GM23338 (cell line): ENCODE measurements at regions not wholly inside any gene's neighbourhood (a gene's known extent, or its start where the extent isn't known, plus 50 kb on each side); places are given as distances from the start of the nearest gene placed in this dataset.

ENCODE experiments used
- ATAC-seq: fragments of 200-7000 bp; cut with Tn5 transposase; 3 replicates; pipeline ENCODE4 v1.9.1; 2020
- DNase-seq: peaks from one replicate; pipeline ENCODE4 v3.0.0-alpha.2; 2015; ENCODE audit warnings: low spot score
- H2AFZ ChIP-seq: fragments of 200-600 bp; sonication (generic); 2 replicates; pipeline ENCODE4 v1.8.0; 2016; ENCODE audit warnings: antibody characterized with exemption, mild to moderate bottlenecking, moderate library complexity
- H3F3A ChIP-seq: fragments of 200-600 bp; sonication (generic); replicated peaks from 2 replicates; pipeline ENCODE4 v1.8.0; 2017; ENCODE audit warnings: antibody characterized with exemption, mixed run types, low read depth
- H3K27ac ChIP-seq: fragments of 200-600 bp; sonication (generic); 2 replicates; pipeline ENCODE4 v1.6.1; 2016; ENCODE audit warnings: low read depth
- H3K27me3 ChIP-seq: fragments of 200-600 bp; sonication (generic); 2 replicates; pipeline ENCODE4 v1.8.0; 2016; ENCODE audit warnings: mild to moderate bottlenecking, mixed run types, moderate library complexity; ENCODE audit not compliant: insufficient read depth
- H3K36me3 ChIP-seq: fragments of 200-600 bp; sonication (generic); 2 replicates; pipeline ENCODE4 v1.8.0; 2016; ENCODE audit warnings: mild to moderate bottlenecking; ENCODE audit not compliant: insufficient read depth
- H3K4me1 ChIP-seq: fragments of 200-600 bp; sonication (generic); 2 replicates; pipeline ENCODE4 v1.8.0; 2016; ENCODE audit warnings: mild to moderate bottlenecking, moderate library complexity; ENCODE audit not compliant: insufficient read depth
- H3K4me2 ChIP-seq: fragments of 200-600 bp; sonication (generic); 2 replicates; pipeline ENCODE4 v1.7.1; 2017; ENCODE audit warnings: mixed run types
- H3K4me3 ChIP-seq: fragments of 200-600 bp; sonication (generic); 2 replicates; pipeline ENCODE4 v1.6.1; 2016; ENCODE audit warnings: mixed run types
- H3K79me2 ChIP-seq: fragments of 200-600 bp; sonication (generic); replicated peaks from 2 replicates; pipeline ENCODE4 v1.8.0; 2017; ENCODE audit warnings: mild to moderate bottlenecking; ENCODE audit not compliant: insufficient read depth
- H3K9me2 ChIP-seq: fragments of 200-600 bp; sonication (generic); 2 replicates; pipeline ENCODE4 v1.8.0; 2017; ENCODE audit not compliant: insufficient read depth
- H4K20me1 ChIP-seq: fragments of 200-600 bp; sonication (generic); replicated peaks from 2 replicates; pipeline ENCODE4 v1.8.0; 2017; ENCODE audit warnings: mild to moderate bottlenecking; ENCODE audit not compliant: insufficient read depth
- H3K27ac Mint-ChIP-seq: 2 replicates; pipeline ENCODE4 v1.8.0; 2020; ENCODE audit warnings: inconsistent platforms, mild to moderate bottlenecking, moderate library complexity, mixed read lengths
- H3K27me3 Mint-ChIP-seq: 3 replicates; pipeline ENCODE4 v1.8.0; 2022; ENCODE audit warnings: low read depth, mild to moderate bottlenecking, moderate library complexity, mixed read lengths, inconsistent platforms; ENCODE audit not compliant: insufficient read depth, poor library complexity
- H3K36me3 Mint-ChIP-seq: 3 replicates; pipeline ENCODE4 v1.8.0; 2021; ENCODE audit warnings: low read depth, mild to moderate bottlenecking, inconsistent platforms, moderate library complexity, mixed read lengths
- H3K4me1 Mint-ChIP-seq: 3 replicates; pipeline ENCODE4 v1.8.0; 2020; ENCODE audit warnings: mild to moderate bottlenecking, inconsistent platforms, mixed read lengths
- H3K4me3 Mint-ChIP-seq: 3 replicates; pipeline ENCODE4 v1.8.0; 2021; ENCODE audit warnings: moderate library complexity, mild to moderate bottlenecking, inconsistent platforms, mixed read lengths
- H3K9me3 Mint-ChIP-seq: 3 replicates; pipeline ENCODE4 v1.8.0; 2020; ENCODE audit warnings: moderate library complexity, mild to moderate bottlenecking, inconsistent platforms, mixed read lengths
- EZH2 ChIP-seq: fragments of 200-600 bp; sonication (generic); IDR thresholded peaks from one replicate; pipeline ENCODE4 v1.8.0; 2017; ENCODE audit warnings: antibody characterized with exemption, mild to moderate bottlenecking, low read depth; ENCODE audit not compliant: unreplicated experiment
- EZH2phosphoT487 ChIP-seq: fragments of 200-600 bp; sonication (generic); IDR thresholded peaks from one replicate; pipeline ENCODE4 v1.8.1; 2018; ENCODE audit warnings: antibody characterized with exemption; ENCODE audit not compliant: unreplicated experiment
- JUNB ChIP-seq: IDR thresholded peaks from one replicate; pipeline ENCODE4 v1.6.1; 2016; ENCODE audit warnings: antibody characterized with exemption; ENCODE audit not compliant: unreplicated experiment
- POLR2AphosphoS5 ChIP-seq: IDR thresholded peaks from 2 replicates; pipeline ENCODE4 v1.6.1; 2016; ENCODE audit warnings: antibody characterized with exemption, low read depth
- ZNF331 ChIP-seq: fragments of 250-450 bp; sonication (Bioruptor Pico); IDR thresholded peaks from 2 replicates; pipeline ENCODE4 v1.5.0; 2020; ENCODE audit warnings: low read depth, mild to moderate bottlenecking, moderate library complexity
- TF ChIP-seq, protein P1 (sequence below), 2 experiments: fragments of 200-600 bp in 1 of 2; sonication (generic) in 1 of 2; conservative IDR thresholded peaks; 2 replicates each; pipeline versions ENCODE4 v1.5.1 to v1.6.1; 2016 to 2017; ENCODE audit warnings: antibody characterized with exemption in 2 of 2, low read depth in 2 of 2, mild to moderate bottlenecking in 2 of 2, moderate library complexity in 1 of 2
- TF ChIP-seq, protein P2 (sequence below): fragments of 250-450 bp; sonication (Bioruptor Pico); IDR thresholded peaks from 2 replicates; pipeline ENCODE4 v1.5.0; 2020; ENCODE audit warnings: mild to moderate bottlenecking, moderate library complexity

DNA sequence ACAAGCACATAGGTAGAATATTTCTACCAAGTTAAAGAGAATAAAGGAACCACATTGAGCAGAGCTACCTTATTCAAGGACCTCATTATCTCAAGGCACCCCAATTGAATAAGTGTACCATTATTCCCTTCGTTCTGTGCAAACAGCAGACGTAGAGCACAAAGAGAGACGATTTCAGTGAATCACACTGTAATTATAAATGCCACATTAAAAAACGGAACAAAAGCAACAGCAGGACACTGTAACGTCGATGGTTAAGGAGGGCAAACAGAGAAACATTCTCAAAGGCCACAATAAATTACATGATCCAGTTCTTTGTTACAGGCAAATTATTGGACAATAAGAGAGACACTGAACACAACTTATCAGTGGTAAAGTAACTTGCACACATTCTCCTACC is 644.1 kb upstream of the TENM3 start:
- H3K4me3 Mint-ChIP-seq, result no peak overlapping the region
- H3K36me3 Mint-ChIP-seq, result no peaks in the 10 kb centered on the region
- no peaks in the 10 kb centered on the region for H3K36me3 ChIP-seq
- H3K27me3 ChIP-seq, result no peaks in the 10 kb centered on the region
- H3K27me3 Mint-ChIP-seq, result peaks cover 8% of the 10 kb centered on the region
- no peak overlapping the region for H2AFZ ChIP-seq
- TF ChIP-seq, protein P1, sequence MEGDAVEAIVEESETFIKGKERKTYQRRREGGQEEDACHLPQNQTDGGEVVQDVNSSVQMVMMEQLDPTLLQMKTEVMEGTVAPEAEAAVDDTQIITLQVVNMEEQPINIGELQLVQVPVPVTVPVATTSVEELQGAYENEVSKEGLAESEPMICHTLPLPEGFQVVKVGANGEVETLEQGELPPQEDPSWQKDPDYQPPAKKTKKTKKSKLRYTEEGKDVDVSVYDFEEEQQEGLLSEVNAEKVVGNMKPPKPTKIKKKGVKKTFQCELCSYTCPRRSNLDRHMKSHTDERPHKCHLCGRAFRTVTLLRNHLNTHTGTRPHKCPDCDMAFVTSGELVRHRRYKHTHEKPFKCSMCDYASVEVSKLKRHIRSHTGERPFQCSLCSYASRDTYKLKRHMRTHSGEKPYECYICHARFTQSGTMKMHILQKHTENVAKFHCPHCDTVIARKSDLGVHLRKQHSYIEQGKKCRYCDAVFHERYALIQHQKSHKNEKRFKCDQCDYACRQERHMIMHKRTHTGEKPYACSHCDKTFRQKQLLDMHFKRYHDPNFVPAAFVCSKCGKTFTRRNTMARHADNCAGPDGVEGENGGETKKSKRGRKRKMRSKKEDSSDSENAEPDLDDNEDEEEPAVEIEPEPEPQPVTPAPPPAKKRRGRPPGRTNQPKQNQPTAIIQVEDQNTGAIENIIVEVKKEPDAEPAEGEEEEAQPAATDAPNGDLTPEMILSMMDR (conservative IDR thresholded peaks at IDR 0.05; ENCODE audit: low read depth in 2 of 2), result no peak
- TF ChIP-seq EZH2 (no peak), JUNB (no peak), ZNF331 (no peak), POLR2AphosphoS5 (no peak), EZH2phosphoT487 (no peak)
- TF ChIP-seq, protein P2, sequence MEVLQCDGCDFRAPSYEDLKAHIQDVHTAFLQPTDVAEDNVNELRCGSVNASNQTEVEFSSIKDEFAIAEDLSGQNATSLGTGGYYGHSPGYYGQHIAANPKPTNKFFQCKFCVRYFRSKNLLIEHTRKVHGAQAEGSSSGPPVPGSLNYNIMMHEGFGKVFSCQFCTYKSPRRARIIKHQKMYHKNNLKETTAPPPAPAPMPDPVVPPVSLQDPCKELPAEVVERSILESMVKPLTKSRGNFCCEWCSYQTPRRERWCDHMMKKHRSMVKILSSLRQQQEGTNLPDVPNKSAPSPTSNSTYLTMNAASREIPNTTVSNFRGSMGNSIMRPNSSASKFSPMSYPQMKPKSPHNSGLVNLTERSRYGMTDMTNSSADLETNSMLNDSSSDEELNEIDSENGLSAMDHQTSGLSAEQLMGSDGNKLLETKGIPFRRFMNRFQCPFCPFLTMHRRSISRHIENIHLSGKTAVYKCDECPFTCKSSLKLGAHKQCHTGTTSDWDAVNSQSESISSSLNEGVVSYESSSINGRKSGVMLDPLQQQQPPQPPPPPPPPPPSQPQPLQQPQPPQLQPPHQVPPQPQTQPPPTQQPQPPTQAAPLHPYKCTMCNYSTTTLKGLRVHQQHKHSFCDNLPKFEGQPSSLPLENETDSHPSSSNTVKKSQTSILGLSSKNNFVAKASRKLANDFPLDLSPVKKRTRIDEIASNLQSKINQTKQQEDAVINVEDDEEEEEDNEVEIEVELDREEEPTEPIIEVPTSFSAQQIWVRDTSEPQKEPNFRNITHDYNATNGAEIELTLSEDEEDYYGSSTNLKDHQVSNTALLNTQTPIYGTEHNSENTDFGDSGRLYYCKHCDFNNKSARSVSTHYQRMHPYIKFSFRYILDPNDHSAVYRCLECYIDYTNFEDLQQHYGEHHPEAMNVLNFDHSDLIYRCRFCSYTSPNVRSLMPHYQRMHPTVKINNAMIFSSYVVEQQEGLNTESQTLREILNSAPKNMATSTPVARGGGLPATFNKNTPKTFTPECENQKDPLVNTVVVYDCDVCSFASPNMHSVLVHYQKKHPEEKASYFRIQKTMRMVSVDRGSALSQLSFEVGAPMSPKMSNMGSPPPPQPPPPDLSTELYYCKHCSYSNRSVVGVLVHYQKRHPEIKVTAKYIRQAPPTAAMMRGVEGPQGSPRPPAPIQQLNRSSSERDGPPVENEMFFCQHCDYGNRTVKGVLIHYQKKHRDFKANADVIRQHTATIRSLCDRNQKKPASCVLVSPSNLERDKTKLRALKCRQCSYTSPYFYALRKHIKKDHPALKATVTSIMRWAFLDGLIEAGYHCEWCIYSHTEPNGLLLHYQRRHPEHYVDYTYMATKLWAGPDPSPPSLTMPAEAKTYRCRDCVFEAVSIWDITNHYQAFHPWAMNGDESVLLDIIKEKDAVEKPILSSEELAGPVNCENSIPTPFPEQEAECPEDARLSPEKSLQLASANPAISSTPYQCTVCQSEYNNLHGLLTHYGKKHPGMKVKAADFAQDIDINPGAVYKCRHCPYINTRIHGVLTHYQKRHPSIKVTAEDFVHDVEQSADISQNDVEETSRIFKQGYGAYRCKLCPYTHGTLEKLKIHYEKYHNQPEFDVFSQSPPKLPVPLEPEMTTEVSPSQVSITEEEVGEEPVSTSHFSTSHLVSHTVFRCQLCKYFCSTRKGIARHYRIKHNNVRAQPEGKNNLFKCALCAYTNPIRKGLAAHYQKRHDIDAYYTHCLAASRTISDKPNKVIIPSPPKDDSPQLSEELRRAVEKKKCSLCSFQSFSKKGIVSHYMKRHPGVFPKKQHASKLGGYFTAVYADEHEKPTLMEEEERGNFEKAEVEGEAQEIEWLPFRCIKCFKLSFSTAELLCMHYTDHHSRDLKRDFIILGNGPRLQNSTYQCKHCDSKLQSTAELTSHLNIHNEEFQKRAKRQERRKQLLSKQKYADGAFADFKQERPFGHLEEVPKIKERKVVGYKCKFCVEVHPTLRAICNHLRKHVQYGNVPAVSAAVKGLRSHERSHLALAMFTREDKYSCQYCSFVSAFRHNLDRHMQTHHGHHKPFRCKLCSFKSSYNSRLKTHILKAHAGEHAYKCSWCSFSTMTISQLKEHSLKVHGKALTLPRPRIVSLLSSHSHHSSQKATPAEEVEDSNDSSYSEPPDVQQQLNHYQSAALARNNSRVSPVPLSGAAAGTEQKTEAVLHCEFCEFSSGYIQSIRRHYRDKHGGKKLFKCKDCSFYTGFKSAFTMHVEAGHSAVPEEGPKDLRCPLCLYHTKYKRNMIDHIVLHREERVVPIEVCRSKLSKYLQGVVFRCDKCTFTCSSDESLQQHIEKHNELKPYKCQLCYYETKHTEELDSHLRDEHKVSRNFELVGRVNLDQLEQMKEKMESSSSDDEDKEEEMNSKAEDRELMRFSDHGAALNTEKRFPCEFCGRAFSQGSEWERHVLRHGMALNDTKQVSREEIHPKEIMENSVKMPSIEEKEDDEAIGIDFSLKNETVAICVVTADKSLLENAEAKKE, result no peak
- H3K9me2 ChIP-seq, result no peaks in the 10 kb centered on the region
- H3K4me3 ChIP-seq, result no peak overlapping the region
- ATAC-seq (no peak), DNase-seq (no peak)
- no peaks in the 10 kb centered on the region for H3F3A ChIP-seq
- no peak overlapping the region for H3K27ac ChIP-seq
- no peak overlapping the region for H3K27ac Mint-ChIP-seq
- H3K4me2 ChIP-seq, result no peak overlapping the region
- H3K4me1 Mint-ChIP-seq, result no peaks in the 10 kb centered on the region
- H3K4me1 ChIP-seq, result no peaks in the 10 kb centered on the region
- H3K79me2 ChIP-seq, result no peaks in the 10 kb centered on the region
- H4K20me1 ChIP-seq, result no peaks in the 10 kb centered on the region
- H3K9me3 Mint-ChIP-seq, result no peaks in the 10 kb centered on the region
